ENCODE measurements at regions not wholly inside any gene's neighbourhood (a gene's known extent, or its start where the extent isn't known, plus 50 kb on each side); places are given as distances from the start of the nearest gene placed in this dataset.

- Histone ChIP-seq H3K27ac (ENCODE audit: insufficient read depth in 1 of 2, low read depth in 1 of 2, low read length in 2 of 2, poor library complexity in 1 of 2, severe bottlenecking in 2 of 2) (no peak overlapping the region), H3K36me3 (ENCODE audit: control insufficient read depth in 4 of 4, insufficient read depth in 4 of 4, low read length in 3 of 4) (no peaks in the 10 kb centered on the region), H3K27me3 (replicated peaks in 2 of 5; ENCODE audit: control insufficient read depth in 4 of 5, insufficient read depth in 5 of 5, low read length in 4 of 5) (no peaks in the 10 kb centered on the region), H3K4me1 (ENCODE audit: control extremely low read depth in 1 of 4, control insufficient read depth in 4 of 4, insufficient read depth in 4 of 4, low read length in 3 of 4) (no peaks in the 10 kb centered on the region), H3K4me3 (ENCODE audit: control insufficient read depth in 1 of 7, extremely low read depth in 1 of 7, insufficient read depth in 4 of 7, low read depth in 2 of 7, low read length in 6 of 7) (no peak overlapping the region), H3K9me3 (ENCODE audit: control extremely low read depth in 1 of 5, control insufficient read depth in 4 of 5, insufficient read depth in 2 of 5, low read depth in 1 of 5, low read length in 4 of 5) (no peaks in the 10 kb centered on the region)
- ChIA-PET CTCF (no interaction called here), POLR2A (no interaction called here)
- 96% methylated on average over 2 of the region's 2 CpGs for WGBS (ENCODE audit: insufficient coverage)
- no peak for DNase-seq
Observed at GRCh38 chr9:1151691-1152090, 101.5 kb downstream of the DMRT2 start.

- ChIA-PET CTCF (no interaction called here), POLR2A (no interaction called here)
- no peaks in the 10 kb centered on the region for H3K36me3 ChIP-seq (ENCODE audit: control insufficient read depth in 4 of 4, insufficient read depth in 4 of 4, low read length in 3 of 4)
- H3K27me3 ChIP-seq (replicated peaks in 2 of 5; ENCODE audit: control insufficient read depth in 4 of 5, insufficient read depth in 5 of 5, low read length in 4 of 5), result no peaks in the 10 kb centered on the region
- WGBS (ENCODE audit: insufficient coverage), result 100% methylated on average over 2 of the region's 3 CpGs
- H3K27ac ChIP-seq (ENCODE audit: insufficient read depth in 1 of 2, low read depth in 1 of 2, low read length in 2 of 2, poor library complexity in 1 of 2, severe bottlenecking in 2 of 2), result no peak overlapping the region
- DNase-seq, result no peak
- no peaks in the 10 kb centered on the region for H3K4me1 ChIP-seq (ENCODE audit: control extremely low read depth in 1 of 4, control insufficient read depth in 4 of 4, insufficient read depth in 4 of 4, low read length in 3 of 4)
- no peaks in the 10 kb centered on the region for H3K9me3 ChIP-seq (ENCODE audit: control extremely low read depth in 1 of 5, control insufficient read depth in 4 of 5, insufficient read depth in 2 of 5, low read depth in 1 of 5, low read length in 4 of 5)
- no peak overlapping the region for H3K4me3 ChIP-seq (ENCODE audit: control insufficient read depth in 1 of 7, extremely low read depth in 1 of 7, insufficient read depth in 4 of 7, low read depth in 2 of 7, low read length in 6 of 7)
Observed at GRCh38 chr9:1152171-1152570, 102.0 kb downstream of the DMRT2 start.

- H3K4me3 ChIP-seq (ENCODE audit: control insufficient read depth in 1 of 7, extremely low read depth in 1 of 7, insufficient read depth in 4 of 7, low read depth in 2 of 7, low read length in 6 of 7), result no peak overlapping the region
- no peaks in the 10 kb centered on the region for H3K27me3 ChIP-seq (replicated peaks in 2 of 5; ENCODE audit: control insufficient read depth in 4 of 5, insufficient read depth in 5 of 5, low read length in 4 of 5)
- no peaks in the 10 kb centered on the region for H3K36me3 ChIP-seq (ENCODE audit: control insufficient read depth in 4 of 4, insufficient read depth in 4 of 4, low read length in 3 of 4)
- H3K9me3 ChIP-seq (ENCODE audit: control extremely low read depth in 1 of 5, control insufficient read depth in 4 of 5, insufficient read depth in 2 of 5, low read depth in 1 of 5, low read length in 4 of 5), result no peaks in the 10 kb centered on the region
- H3K27ac ChIP-seq (ENCODE audit: insufficient read depth in 1 of 2, low read depth in 1 of 2, low read length in 2 of 2, poor library complexity in 1 of 2, severe bottlenecking in 2 of 2), result no peak overlapping the region
- DNase-seq, result no peak
- ChIA-PET POLR2A (no interaction called here), CTCF (no interaction called here)
- no peaks in the 10 kb centered on the region for H3K4me1 ChIP-seq (ENCODE audit: control extremely low read depth in 1 of 4, control insufficient read depth in 4 of 4, insufficient read depth in 4 of 4, low read length in 3 of 4)
- WGBS (ENCODE audit: insufficient coverage), result no CpG with 5 or more reads among the region's 1 CpG
Observed at GRCh38 chr9:1154739-1155138, 104.6 kb downstream of the DMRT2 start.

- H3K4me3 ChIP-seq (ENCODE audit: control insufficient read depth in 1 of 7, extremely low read depth in 1 of 7, insufficient read depth in 4 of 7, low read depth in 2 of 7, low read length in 6 of 7), result no peak overlapping the region
- no peaks in the 10 kb centered on the region for H3K9me3 ChIP-seq (ENCODE audit: control extremely low read depth in 1 of 5, control insufficient read depth in 4 of 5, insufficient read depth in 2 of 5, low read depth in 1 of 5, low read length in 4 of 5)
- no peaks in the 10 kb centered on the region for H3K4me1 ChIP-seq (ENCODE audit: control extremely low read depth in 1 of 4, control insufficient read depth in 4 of 4, insufficient read depth in 4 of 4, low read length in 3 of 4)
- CTCF ChIA-PET, result no interaction called here
- no peak overlapping the region for H3K27ac ChIP-seq (ENCODE audit: insufficient read depth in 1 of 2, low read depth in 1 of 2, low read length in 2 of 2, poor library complexity in 1 of 2, severe bottlenecking in 2 of 2)
- H3K36me3 ChIP-seq (ENCODE audit: control insufficient read depth in 4 of 4, insufficient read depth in 4 of 4, low read length in 3 of 4), result no peaks in the 10 kb centered on the region
- POLR2A ChIA-PET, result no interaction called here
- no peaks in the 10 kb centered on the region for H3K27me3 ChIP-seq (replicated peaks in 2 of 5; ENCODE audit: control insufficient read depth in 4 of 5, insufficient read depth in 5 of 5, low read length in 4 of 5)
- no peak for DNase-seq
Observed at GRCh38 chr9:1155602-1156001, 105.4 kb downstream of the DMRT2 start.

- Histone ChIP-seq H3K27ac (ENCODE audit: insufficient read depth in 1 of 2, low read depth in 1 of 2, low read length in 2 of 2, poor library complexity in 1 of 2, severe bottlenecking in 2 of 2) (no peak overlapping the region), H3K4me3 (ENCODE audit: control insufficient read depth in 1 of 7, extremely low read depth in 1 of 7, insufficient read depth in 4 of 7, low read depth in 2 of 7, low read length in 6 of 7) (no peak overlapping the region), H3K9me3 (ENCODE audit: control extremely low read depth in 1 of 5, control insufficient read depth in 4 of 5, insufficient read depth in 2 of 5, low read depth in 1 of 5, low read length in 4 of 5) (no peaks in the 10 kb centered on the region), H3K4me1 (ENCODE audit: control extremely low read depth in 1 of 4, control insufficient read depth in 4 of 4, insufficient read depth in 4 of 4, low read length in 3 of 4) (no peaks in the 10 kb centered on the region), H3K27me3 (replicated peaks in 2 of 5; ENCODE audit: control insufficient read depth in 4 of 5, insufficient read depth in 5 of 5, low read length in 4 of 5) (no peaks in the 10 kb centered on the region), H3K36me3 (ENCODE audit: control insufficient read depth in 4 of 4, insufficient read depth in 4 of 4, low read length in 3 of 4) (no peaks in the 10 kb centered on the region)
- no peak for DNase-seq
- CTCF ChIA-PET, result no interaction called here
- 76% methylated on average over 4 of the region's 4 CpGs for WGBS (ENCODE audit: insufficient coverage)
- POLR2A ChIA-PET, result no interaction called here
Observed at GRCh38 chr9:1156794-1157550, 106.8 kb downstream of the DMRT2 start.

- Histone ChIP-seq H3K36me3 (ENCODE audit: control insufficient read depth in 4 of 4, insufficient read depth in 4 of 4, low read length in 3 of 4) (no peaks in the 10 kb centered on the region), H3K4me3 (ENCODE audit: control insufficient read depth in 1 of 7, extremely low read depth in 1 of 7, insufficient read depth in 4 of 7, low read depth in 2 of 7, low read length in 6 of 7) (no peak overlapping the region), H3K9me3 (ENCODE audit: control extremely low read depth in 1 of 5, control insufficient read depth in 4 of 5, insufficient read depth in 2 of 5, low read depth in 1 of 5, low read length in 4 of 5) (no peaks in the 10 kb centered on the region), H3K27ac (ENCODE audit: insufficient read depth in 1 of 2, low read depth in 1 of 2, low read length in 2 of 2, poor library complexity in 1 of 2, severe bottlenecking in 2 of 2) (no peak overlapping the region), H3K27me3 (replicated peaks in 2 of 5; ENCODE audit: control insufficient read depth in 4 of 5, insufficient read depth in 5 of 5, low read length in 4 of 5) (no peaks in the 10 kb centered on the region), H3K4me1 (ENCODE audit: control extremely low read depth in 1 of 4, control insufficient read depth in 4 of 4, insufficient read depth in 4 of 4, low read length in 3 of 4) (no peaks in the 10 kb centered on the region)
- ChIA-PET POLR2A (no interaction called here), CTCF (no interaction called here)
- no CpG with 5 or more reads among the region's 1 CpG for WGBS (ENCODE audit: insufficient coverage)
- no peak for DNase-seq
Observed at GRCh38 chr9:1157836-1158235, 107.7 kb downstream of the DMRT2 start.

GRCh38 chr9:1170918-1171317 is 120.8 kb downstream of the DMRT2 start:
- ChIA-PET CTCF (interaction anchor here (0.8 kb wide), 1 partner anchor 11 kb away, joined by 3 read pairs; no protein-coding TSS in a partner anchor), POLR2A (no interaction called here)
- no peak for DNase-seq
- peaks cover 0 to 4% (median 0%) of the 10 kb centered on the region in 5 experiments for H3K9me3 ChIP-seq (ENCODE audit: control extremely low read depth in 1 of 5, control insufficient read depth in 4 of 5, insufficient read depth in 2 of 5, low read depth in 1 of 5, low read length in 4 of 5)
- H3K4me1 ChIP-seq (ENCODE audit: control extremely low read depth in 1 of 4, control insufficient read depth in 4 of 4, insufficient read depth in 4 of 4, low read length in 3 of 4), result peaks cover 0 to 13% (median 1%) of the 10 kb centered on the region in 4 experiments
- 92% methylated on average over 3 of the region's 3 CpGs for WGBS (ENCODE audit: insufficient coverage)
- H3K36me3 ChIP-seq (ENCODE audit: control insufficient read depth in 4 of 4, insufficient read depth in 4 of 4, low read length in 3 of 4), result no peaks in the 10 kb centered on the region
- no peak overlapping the region for H3K27ac ChIP-seq (ENCODE audit: insufficient read depth in 1 of 2, low read depth in 1 of 2, low read length in 2 of 2, poor library complexity in 1 of 2, severe bottlenecking in 2 of 2)
- H3K27me3 ChIP-seq (replicated peaks in 2 of 5; ENCODE audit: control insufficient read depth in 4 of 5, insufficient read depth in 5 of 5, low read length in 4 of 5), result no peaks in the 10 kb centered on the region
- H3K4me3 ChIP-seq (ENCODE audit: control insufficient read depth in 1 of 7, extremely low read depth in 1 of 7, insufficient read depth in 4 of 7, low read depth in 2 of 7, low read length in 6 of 7), result no peak overlapping the region

All from common myeloid progenitor, CD34-positive (primary cell).